ENCODE measurements at regions not wholly inside any gene's neighbourhood (a gene's known extent, or its start where the extent isn't known, plus 50 kb on each side); places are given as distances from the start of the nearest gene placed in this dataset.
"Not testable (repeated sequence)": the region's sequence is repeated elsewhere in the genome, so short reads cannot be mapped to it uniquely, and the experiment has no call there.

- DNase-seq (ENCODE audit: low read depth), result no peak
- no peak for TF ChIP-seq CTCF (IDR thresholded peaks at IDR 0.05; ENCODE audit: insufficient read depth, low read depth, low read length)
- no peak overlapping the region for H3K4me3 ChIP-seq (ENCODE audit: low read depth, low read length)
These were observed 89.1 kb upstream of the ZNF184 start for GRCh38 chr6:27562027-27562410.

GRCh38 chr6:27558028-27558724 is 85.3 kb upstream of the ZNF184 start:
- H3K4me3 ChIP-seq (ENCODE audit: low read depth, low read length), result peak overlapping the region; percentile 0
- no peak for DNase-seq (ENCODE audit: low read depth)

GRCh38 chr6:27556406-27556805 is 83.5 kb upstream of the ZNF184 start:
- no peak for DNase-seq (ENCODE audit: low read depth)
- no peak for TF ChIP-seq CTCF (IDR thresholded peaks at IDR 0.05; ENCODE audit: insufficient read depth, low read depth, low read length)

More at GRCh38 chr6:27558028-27558724, 85.3 kb upstream of the ZNF184 start:
- TF ChIP-seq CTCF (IDR thresholded peaks at IDR 0.05; ENCODE audit: insufficient read depth, low read depth, low read length), result no peak

GRCh38 chr6:27553123-27553904 is 80.4 kb upstream of the ZNF184 start:
- peak overlapping the region; percentile 35 for H3K4me3 ChIP-seq (ENCODE audit: low read depth, low read length)
- TF ChIP-seq CTCF (IDR thresholded peaks at IDR 0.05; ENCODE audit: insufficient read depth, low read depth, low read length), result no peak
- peak; percentile 23 for DNase-seq (ENCODE audit: low read depth)

More at GRCh38 chr6:27556406-27556805, 83.5 kb upstream of the ZNF184 start:
- H3K4me3 ChIP-seq (ENCODE audit: low read depth, low read length), result no peak overlapping the region

- DNase-seq (ENCODE audit: low read depth), result no peak
- H3K4me3 ChIP-seq (ENCODE audit: low read depth, low read length), result no peak overlapping the region
- TF ChIP-seq CTCF (IDR thresholded peaks at IDR 0.05; ENCODE audit: insufficient read depth, low read depth, low read length), result no peak
These were observed 78.7 kb upstream of the ZNF184 start for GRCh38 chr6:27551607-27552006.

- no peak overlapping the region for H3K4me3 ChIP-seq (ENCODE audit: low read depth, low read length)
- DNase-seq (ENCODE audit: low read depth), result no peak
- TF ChIP-seq CTCF (IDR thresholded peaks at IDR 0.05; ENCODE audit: insufficient read depth, low read depth, low read length), result no peak
These were observed 77.8 kb upstream of the ZNF184 start for GRCh38 chr6:27550692-27551091.

- not testable (repeated sequence) for H3K4me3 ChIP-seq (ENCODE audit: low read depth, low read length); DNase-seq (ENCODE audit: low read depth)
These were observed 76.3 kb upstream of the ZNF184 start for GRCh38 chr6:27549241-27549598.

Data from fibroblast of villous mesenchyme (primary cell).